BE2C (cell line): ENCODE measurements at regions not wholly inside any gene's neighbourhood (a gene's known extent, or its start where the extent isn't known, plus 50 kb on each side); places are given as distances from the start of the nearest gene placed in this dataset.

Experiments
- DNase-seq: peaks from one replicate; pipeline ENCODE4 v3.0.0-alpha.2; 2020
- H3K27me3 ChIP-seq: fragments of 250-450 bp; sonication (Bioruptor Pico); 2 replicates; pipeline ENCODE4 v1.5.1; 2020; ENCODE audit warnings: mild to moderate bottlenecking
- H3K36me3 ChIP-seq: fragments of 250-450 bp; sonication (Bioruptor Pico); 2 replicates; pipeline ENCODE4 v1.5.1; 2020; ENCODE audit warnings: mild to moderate bottlenecking
- H3K4me1 ChIP-seq: fragments of 250-450 bp; sonication (Bioruptor Pico); 2 replicates; pipeline ENCODE4 v1.5.1; 2020
- H3K4me3 ChIP-seq: 2 replicates; pipeline ENCODE4 v1.5.1; 2011; ENCODE audit warnings: low read depth, low read length
- H3K9me3 ChIP-seq: fragments of 250-450 bp; sonication (Bioruptor Pico); 2 replicates; pipeline ENCODE4 v1.5.1; 2020
- TF ChIP-seq, protein P1 (sequence below): IDR thresholded peaks from 2 replicates; pipeline ENCODE4 v1.5.1; 2012; ENCODE audit warnings: mild to moderate bottlenecking, low read depth, low read length

DNA sequence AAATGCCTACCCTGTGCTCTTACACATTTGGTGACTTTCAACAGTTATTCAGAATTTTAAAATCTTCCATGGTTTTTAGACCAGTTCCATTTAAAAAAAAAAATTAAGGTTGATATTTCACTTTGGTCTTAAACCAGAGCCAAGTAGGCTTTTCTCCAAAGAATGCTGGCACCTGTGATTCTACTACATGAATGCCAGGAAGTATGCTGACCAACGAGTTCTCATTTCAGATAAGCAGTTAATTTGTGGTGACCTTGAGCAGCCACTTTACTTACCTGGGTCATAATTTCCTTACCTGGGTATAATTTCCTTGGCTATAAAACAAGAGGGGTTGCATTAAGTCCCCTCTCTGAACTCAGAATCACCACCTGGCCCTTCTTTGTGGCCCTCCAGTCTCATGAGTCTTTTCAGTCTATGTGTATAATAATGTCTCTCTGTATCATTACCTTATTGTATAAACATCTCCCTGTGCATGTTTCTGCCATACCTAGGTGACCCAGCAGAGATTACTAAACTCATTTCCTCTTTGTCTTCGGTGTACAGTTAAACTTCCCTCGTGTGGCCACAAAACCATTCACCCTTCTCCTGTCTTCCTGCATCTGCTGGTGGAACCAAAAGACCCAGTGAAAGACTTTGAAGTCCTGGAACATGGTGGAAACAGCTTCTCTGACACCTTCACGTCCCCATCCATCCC is 139.1 kb upstream of the DPT start:
- Histone ChIP-seq H3K27me3 (no peaks in the 10 kb centered on the region), H3K4me1 (peaks cover 11% of the 10 kb centered on the region), H3K36me3 (no peaks in the 10 kb centered on the region), H3K9me3 (no peaks in the 10 kb centered on the region), H3K4me3 (no peak overlapping the region)
- TF ChIP-seq, protein P1, sequence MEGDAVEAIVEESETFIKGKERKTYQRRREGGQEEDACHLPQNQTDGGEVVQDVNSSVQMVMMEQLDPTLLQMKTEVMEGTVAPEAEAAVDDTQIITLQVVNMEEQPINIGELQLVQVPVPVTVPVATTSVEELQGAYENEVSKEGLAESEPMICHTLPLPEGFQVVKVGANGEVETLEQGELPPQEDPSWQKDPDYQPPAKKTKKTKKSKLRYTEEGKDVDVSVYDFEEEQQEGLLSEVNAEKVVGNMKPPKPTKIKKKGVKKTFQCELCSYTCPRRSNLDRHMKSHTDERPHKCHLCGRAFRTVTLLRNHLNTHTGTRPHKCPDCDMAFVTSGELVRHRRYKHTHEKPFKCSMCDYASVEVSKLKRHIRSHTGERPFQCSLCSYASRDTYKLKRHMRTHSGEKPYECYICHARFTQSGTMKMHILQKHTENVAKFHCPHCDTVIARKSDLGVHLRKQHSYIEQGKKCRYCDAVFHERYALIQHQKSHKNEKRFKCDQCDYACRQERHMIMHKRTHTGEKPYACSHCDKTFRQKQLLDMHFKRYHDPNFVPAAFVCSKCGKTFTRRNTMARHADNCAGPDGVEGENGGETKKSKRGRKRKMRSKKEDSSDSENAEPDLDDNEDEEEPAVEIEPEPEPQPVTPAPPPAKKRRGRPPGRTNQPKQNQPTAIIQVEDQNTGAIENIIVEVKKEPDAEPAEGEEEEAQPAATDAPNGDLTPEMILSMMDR = no peak
- no peak for DNase-seq

DNA sequence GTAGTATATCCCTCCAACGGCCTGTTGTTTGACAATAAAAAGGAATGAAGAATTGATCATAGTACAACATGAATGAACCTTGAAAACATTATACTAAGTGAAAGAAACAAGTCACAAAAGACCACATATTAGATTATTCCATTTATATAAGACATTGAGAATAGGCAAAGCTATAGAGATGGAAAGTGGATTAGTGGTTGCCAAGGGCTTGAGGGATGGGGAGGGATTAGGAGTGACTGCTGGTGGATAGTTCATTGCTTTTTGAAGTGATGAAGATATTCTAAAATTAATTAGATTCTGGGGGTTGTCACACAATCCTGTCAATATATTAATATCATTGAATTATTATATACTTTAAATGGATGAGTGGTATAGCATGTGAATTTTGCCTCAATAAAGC is 142.5 kb upstream of the DPT start:
- Histone ChIP-seq H3K27me3 (no peaks in the 10 kb centered on the region), H3K9me3 (no peaks in the 10 kb centered on the region), H3K4me1 (no peaks in the 10 kb centered on the region), H3K36me3 (no peaks in the 10 kb centered on the region), H3K4me3 (no peak overlapping the region)
- TF ChIP-seq, protein P1 = no peak
- no peak for DNase-seq

DNA sequence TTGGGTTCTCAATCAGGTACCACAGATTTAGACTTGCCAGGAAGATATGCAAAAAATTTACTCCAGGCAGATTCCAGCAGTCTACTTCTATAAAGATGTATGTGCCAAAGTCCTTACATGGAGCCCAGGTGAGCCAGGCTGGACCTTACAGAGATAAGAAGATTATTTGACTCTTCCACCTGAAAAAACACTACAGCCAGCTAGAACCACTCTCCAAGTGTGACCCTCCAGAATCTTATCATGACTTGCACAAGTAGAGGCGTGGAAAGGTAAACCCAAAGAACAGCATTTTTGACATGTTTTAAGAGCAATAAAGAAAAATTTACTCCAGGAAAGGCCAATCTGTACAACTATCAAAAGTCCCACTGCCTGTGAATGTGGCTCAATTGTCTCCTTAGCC is 146.8 kb upstream of the DPT start:
- no peak overlapping the region for H3K4me3 ChIP-seq
- H3K9me3 ChIP-seq = no peaks in the 10 kb centered on the region
- TF ChIP-seq, protein P1 = no peak
- H3K4me1 ChIP-seq = no peaks in the 10 kb centered on the region
- DNase-seq = no peak
- H3K27me3 ChIP-seq = no peaks in the 10 kb centered on the region
- H3K36me3 ChIP-seq = no peaks in the 10 kb centered on the region

DNA sequence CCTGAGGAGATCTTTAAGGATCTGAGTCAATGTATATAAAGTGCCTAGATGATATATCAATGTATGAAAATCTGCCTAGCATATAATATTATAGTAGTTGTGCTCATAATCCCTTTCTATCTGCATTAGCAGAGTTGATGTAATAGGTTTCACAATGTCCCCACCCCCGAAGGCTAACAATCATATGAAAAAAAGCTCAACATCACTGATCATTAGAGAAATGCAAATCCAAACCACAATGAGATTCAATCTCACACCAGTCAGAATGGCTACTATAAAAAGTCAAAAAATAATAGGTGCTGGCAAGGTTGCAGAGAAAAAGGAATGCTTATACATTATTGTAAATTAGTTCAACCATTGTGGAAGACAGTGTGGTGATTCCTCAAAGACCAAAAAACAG is 147.8 kb upstream of the DPT start:
- DNase-seq = no peak
- no peaks in the 10 kb centered on the region for H3K36me3 ChIP-seq
- H3K27me3 ChIP-seq = no peaks in the 10 kb centered on the region
- no peaks in the 10 kb centered on the region for H3K4me1 ChIP-seq
- no peaks in the 10 kb centered on the region for H3K9me3 ChIP-seq
- TF ChIP-seq, protein P1 = no peak
- H3K4me3 ChIP-seq = no peak overlapping the region

DNA sequence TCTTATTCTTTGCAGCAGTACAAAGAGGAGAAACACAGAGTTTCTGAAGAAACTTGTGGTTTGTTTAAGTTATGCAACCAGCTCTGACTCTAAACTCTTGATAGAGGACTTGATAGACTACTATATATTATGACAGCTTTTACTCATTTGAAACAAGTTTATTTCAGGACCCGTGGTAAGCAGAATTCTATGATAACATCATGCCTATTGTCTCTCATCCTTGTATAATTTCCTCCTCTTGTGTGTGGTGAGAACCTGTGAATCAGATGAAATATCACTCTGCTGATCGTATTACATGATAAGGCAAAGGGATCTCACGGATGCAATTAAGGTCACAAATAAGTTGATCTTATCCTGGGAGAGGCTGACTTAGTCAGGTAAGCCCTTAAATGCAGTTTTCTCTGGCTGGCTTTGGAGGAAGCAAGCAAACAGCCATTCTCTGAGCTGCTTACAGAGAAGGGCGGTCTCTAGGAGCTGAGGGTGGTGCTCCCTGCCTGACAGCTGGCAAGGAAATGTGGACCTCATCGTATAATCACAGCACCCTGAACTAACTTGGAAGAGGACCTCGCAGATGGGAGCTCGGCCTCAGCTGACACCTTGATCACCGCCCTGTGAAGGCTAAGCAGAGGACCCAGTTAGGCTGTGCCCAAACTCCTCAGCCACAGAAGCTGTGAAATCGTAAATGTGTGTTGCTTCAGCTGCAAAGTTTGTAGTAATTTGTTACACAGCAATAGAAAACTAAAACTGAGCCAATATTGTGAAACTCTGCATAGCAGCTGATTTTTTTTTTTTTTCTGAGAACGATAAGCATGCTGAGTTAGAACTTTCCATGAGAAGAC is 151.1 kb upstream of the DPT start:
- H3K4me3 ChIP-seq = no peak overlapping the region
- H3K27me3 ChIP-seq = no peaks in the 10 kb centered on the region
- no peaks in the 10 kb centered on the region for H3K9me3 ChIP-seq
- H3K4me1 ChIP-seq = no peaks in the 10 kb centered on the region
- DNase-seq = no peak
- H3K36me3 ChIP-seq = no peaks in the 10 kb centered on the region
- TF ChIP-seq, protein P1 = no peak
